Renal pelvis (tissue), 1 donor: ENCODE measurements at regions not wholly inside any gene's neighbourhood (a gene's known extent, or its start where the extent isn't known, plus 50 kb on each side); places are given as distances from the start of the nearest gene placed in this dataset.
"Not testable (repeated sequence)": the region's sequence is repeated elsewhere in the genome, so short reads cannot be mapped to it uniquely, and the experiment has no call there.

Source experiments
- DNase-seq: peaks from one replicate; pipeline ENCODE4 v3.0.0-alpha.2; 2013

- no peak for DNase-seq
Observed at GRCh38 chr2:183459466-183459865, 335.2 kb downstream of the NUP35 start.

GRCh38 chr2:183463821-183464220 lies 339.6 kb downstream of the NUP35 start:
- no peak for DNase-seq

GRCh38 chr2:183465048-183465447 lies 340.8 kb downstream of the NUP35 start:
- DNase-seq = no peak

GRCh38 chr2:183474912-183475695 lies 350.9 kb downstream of the NUP35 start:
- no peak for DNase-seq

- DNase-seq = no peak
Observed at GRCh38 chr2:183476490-183476889, 352.2 kb downstream of the NUP35 start.

- DNase-seq = no peak
Observed at GRCh38 chr2:183477296-183477695, 353.1 kb downstream of the NUP35 start.

- not testable (repeated sequence) for DNase-seq
Observed at GRCh38 chr2:183478941-183479595, 354.8 kb downstream of the NUP35 start.

GRCh38 chr2:183487326-183487725 lies 363.1 kb downstream of the NUP35 start:
- DNase-seq = no peak

GRCh38 chr2:183488421-183488820 lies 364.2 kb downstream of the NUP35 start:
- no peak for DNase-seq

- no peak for DNase-seq
Observed at GRCh38 chr2:183490489-183490888, 366.2 kb downstream of the NUP35 start.

GRCh38 chr2:183490914-183491313 lies 366.7 kb downstream of the NUP35 start:
- no peak for DNase-seq

- no peak for DNase-seq
Observed at GRCh38 chr2:183493040-183493439, 368.8 kb downstream of the NUP35 start.

- DNase-seq = no peak
Observed at GRCh38 chr2:183495079-183495478, 370.8 kb downstream of the NUP35 start.

GRCh38 chr2:183495589-183496267 lies 371.5 kb downstream of the NUP35 start:
- DNase-seq = no peak

GRCh38 chr2:183497861-183498260 lies 373.6 kb downstream of the NUP35 start:
- no peak for DNase-seq

GRCh38 chr2:183505911-183506310 lies 381.7 kb downstream of the NUP35 start:
- DNase-seq = no peak

GRCh38 chr2:183511154-183511553 lies 386.9 kb downstream of the NUP35 start:
- DNase-seq = no peak

- DNase-seq = no peak
Observed at GRCh38 chr2:183519371-183520056, 395.3 kb downstream of the NUP35 start.

GRCh38 chr2:183521911-183522310 lies 397.7 kb downstream of the NUP35 start:
- DNase-seq = peak; percentile 54

- no peak for DNase-seq
Observed at GRCh38 chr2:183522489-183523266, 398.4 kb downstream of the NUP35 start.

- no peak for DNase-seq
Observed at GRCh38 chr2:183530333-183530901, 406.2 kb downstream of the NUP35 start.
